ENCODE measurements at regions not wholly inside any gene's neighbourhood (a gene's known extent, or its start where the extent isn't known, plus 50 kb on each side); places are given as distances from the start of the nearest gene placed in this dataset.

GRCh38 chr16:66315210-66315825, 51.2 kb upstream of the CDH5 start:
- DNase-seq (ENCODE audit: low read depth in 4 of 4, low spot score in 3 of 4) = peak in 3 of 4 donors; percentile 61 to 72 (median 63)

- DNase-seq (ENCODE audit: low read depth in 4 of 4, low spot score in 3 of 4) = no peak
Observed at GRCh38 chr16:66311306-66311705, 55.2 kb upstream of the CDH5 start.

- DNase-seq (ENCODE audit: low read depth in 4 of 4, low spot score in 3 of 4) = no peak
Observed at GRCh38 chr16:66309215-66309807, 57.2 kb upstream of the CDH5 start.

DNA sequence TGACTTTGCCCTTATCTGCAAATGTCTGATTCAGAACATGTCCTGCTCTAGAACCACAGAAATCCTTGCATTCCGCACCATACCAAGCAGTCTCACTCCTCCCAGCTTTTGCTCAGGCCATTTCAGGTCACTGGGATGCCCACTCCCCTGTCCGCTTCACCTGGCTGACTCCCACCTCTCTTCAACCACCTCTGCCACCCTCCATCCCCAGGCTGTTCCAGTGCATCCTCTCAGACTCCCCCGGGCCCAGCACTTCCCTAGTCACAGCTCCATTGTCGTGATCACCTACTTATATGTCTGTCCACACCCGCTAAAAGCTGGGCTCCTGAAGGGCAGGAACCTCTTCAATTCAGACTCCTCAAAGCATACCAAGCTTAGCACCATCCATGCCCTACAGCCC, 58.4 kb upstream of the CDH5 start:
- DNase-seq (ENCODE audit: low read depth in 4 of 4, low spot score in 3 of 4) = no peak

DNA sequence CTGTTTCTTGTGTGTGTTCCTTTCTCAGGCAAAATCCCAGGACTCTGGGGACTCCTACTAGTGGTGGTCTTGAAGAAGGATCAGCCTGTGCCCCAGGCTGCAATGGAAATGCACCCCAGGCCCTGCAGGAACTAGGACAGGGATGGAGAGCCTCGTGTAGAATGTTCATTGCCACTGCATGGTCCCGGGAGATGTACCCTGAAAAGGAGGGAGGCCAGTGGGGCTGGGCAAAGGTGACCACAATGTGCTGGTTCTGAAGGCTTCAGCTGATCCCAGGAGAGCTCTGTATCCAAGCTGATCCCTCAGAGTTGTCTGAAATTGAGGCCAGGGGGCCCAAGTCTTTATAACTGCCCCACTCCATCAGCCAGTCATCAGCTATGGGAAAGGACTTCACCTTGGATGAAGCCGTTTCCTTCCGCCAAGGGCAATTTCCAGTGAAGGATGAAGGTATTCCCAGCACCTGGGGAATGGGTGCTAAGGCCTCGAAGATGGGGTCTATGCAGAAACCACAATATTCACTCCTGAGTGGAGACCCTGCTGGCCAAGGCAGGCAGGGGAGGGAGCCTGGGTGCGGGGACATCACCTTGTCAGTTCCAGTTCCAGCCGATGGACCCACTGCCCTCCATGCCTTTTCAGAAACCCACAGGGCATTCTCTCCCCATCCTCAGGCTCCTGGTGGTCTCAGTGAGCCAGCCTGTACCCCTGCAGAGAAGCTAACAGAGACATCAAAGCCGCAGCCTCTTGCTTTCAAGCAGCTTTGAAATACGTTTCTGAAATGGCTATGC, 59.9 kb upstream of the CDH5 start:
- DNase-seq (ENCODE audit: low read depth in 4 of 4, low spot score in 3 of 4) = no peak

GRCh38 chr16:66304961-66305360, 61.5 kb upstream of the CDH5 start:
- no peak for DNase-seq (ENCODE audit: low read depth in 4 of 4, low spot score in 3 of 4)

DNA sequence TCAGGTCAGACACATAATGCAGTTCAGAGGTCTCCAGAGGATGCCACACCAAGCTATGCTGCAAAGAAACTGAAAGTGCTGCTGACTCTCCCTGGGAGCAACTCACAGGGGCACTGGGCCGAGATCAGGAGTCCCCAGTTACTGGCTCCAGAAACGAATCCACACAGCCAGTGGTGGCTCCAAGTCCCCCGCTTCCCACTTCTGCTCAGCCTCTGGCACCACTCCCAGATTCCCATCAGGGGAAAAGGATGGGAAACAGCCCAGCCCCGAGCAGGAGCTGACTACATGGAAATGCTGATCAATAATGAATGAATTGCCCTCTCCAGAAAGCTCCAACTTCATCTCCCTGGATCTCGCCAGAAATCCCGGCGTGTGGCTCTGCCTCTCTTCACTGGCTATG, 62.3 kb upstream of the CDH5 start:
- no peak for DNase-seq (ENCODE audit: low read depth in 4 of 4, low spot score in 3 of 4)

GRCh38 chr16:66300501-66300900, 66.0 kb upstream of the CDH5 start:
- DNase-seq (ENCODE audit: low read depth in 4 of 4, low spot score in 3 of 4) = no peak

- DNase-seq (ENCODE audit: low read depth in 4 of 4, low spot score in 3 of 4) = no peak
Observed at GRCh38 chr16:66300037-66300436, 66.5 kb upstream of the CDH5 start.

DNA sequence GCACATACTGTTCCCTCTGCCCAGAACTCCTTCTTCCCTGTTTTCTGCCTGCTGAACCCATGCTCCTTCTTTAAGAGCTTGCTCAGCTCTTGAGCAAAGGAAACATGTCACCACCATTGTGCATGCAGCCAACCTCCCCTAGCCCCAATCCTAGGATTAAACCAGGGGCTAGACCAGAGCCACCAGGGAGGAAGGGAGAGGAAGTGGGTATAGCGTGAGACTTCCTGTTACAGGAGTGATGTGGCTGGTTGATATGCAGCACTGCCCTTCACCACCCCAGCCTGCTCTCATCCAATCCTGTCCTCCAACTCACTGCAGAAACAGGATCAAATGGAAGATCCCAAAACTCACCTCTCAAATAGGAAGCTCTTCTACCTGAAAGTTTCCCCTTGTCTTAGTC, 67.1 kb upstream of the CDH5 start:
- no peak for DNase-seq (ENCODE audit: low read depth in 4 of 4, low spot score in 3 of 4)

GRCh38 chr16:66298571-66299120, 67.8 kb upstream of the CDH5 start:
- no peak for DNase-seq (ENCODE audit: low read depth in 4 of 4, low spot score in 3 of 4)

GRCh38 chr16:66298006-66298405, 68.5 kb upstream of the CDH5 start:
- no peak for DNase-seq (ENCODE audit: low read depth in 4 of 4, low spot score in 3 of 4)

GRCh38 chr16:66296591-66296990, 69.9 kb upstream of the CDH5 start:
- no peak for DNase-seq (ENCODE audit: low read depth in 4 of 4, low spot score in 3 of 4)

DNA sequence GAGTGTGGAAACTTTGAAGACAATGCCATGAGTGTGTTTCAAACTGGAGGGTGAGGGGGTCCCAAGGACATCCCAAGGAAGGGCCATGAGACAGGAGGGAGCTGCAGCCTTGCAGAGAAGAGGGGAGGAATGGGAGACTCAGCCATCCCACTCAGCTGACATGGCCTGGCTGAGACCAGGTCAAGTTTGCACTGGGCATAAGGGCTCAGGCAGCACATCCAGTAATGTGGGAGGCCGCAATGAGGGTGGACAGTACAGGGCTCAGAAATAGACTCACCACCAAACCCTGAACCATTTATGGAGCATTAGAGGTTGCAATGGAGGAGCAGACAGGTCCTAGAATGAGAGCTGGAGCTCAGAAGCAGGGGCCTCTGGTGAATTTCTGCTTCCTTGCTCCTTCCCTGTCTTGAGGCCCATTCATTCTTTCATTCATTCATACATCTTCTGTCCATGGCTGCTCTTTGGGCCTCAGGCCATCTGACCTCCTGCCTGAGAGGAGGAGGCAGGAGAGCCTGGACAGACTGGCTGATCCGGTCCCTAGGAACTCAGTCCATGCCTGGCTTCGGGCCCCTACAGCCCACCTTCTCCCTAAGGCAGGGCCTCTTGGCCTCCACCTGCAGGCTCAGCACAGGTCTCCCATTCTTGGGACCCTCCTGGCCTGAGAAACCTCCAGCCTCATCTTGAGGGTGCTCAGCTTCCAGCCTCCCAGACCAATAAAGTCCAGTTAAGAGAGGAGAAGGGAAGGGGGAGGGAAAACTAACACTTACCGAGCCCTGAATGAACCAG, 70.5 kb upstream of the CDH5 start:
- no peak for DNase-seq (ENCODE audit: low read depth in 4 of 4, low spot score in 3 of 4)

- no peak for DNase-seq (ENCODE audit: low read depth in 4 of 4, low spot score in 3 of 4)
Observed at GRCh38 chr16:66295213-66295612, 71.3 kb upstream of the CDH5 start.

DNA sequence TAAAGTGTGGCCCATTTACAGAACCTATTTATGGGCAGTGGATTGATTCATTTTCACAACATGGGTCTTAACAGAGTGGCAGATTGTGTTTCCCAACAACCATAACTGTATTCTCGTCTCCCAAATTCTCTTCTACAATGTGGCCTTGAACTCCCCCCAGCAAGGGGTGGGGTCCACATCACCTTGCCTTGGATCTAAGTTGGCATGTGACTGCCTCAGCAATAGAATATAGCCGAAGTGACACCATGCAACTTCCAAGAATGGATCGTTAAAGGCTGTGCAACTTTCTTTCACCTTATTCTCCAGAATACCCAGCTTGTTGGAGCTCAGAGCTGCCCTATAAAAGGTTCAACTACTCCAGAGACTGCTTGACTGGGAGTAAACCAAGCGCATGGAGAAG, 72.0 kb upstream of the CDH5 start:
- DNase-seq (ENCODE audit: low read depth in 4 of 4, low spot score in 3 of 4) = no peak

GRCh38 chr16:66293932-66294331, 72.6 kb upstream of the CDH5 start:
- DNase-seq (ENCODE audit: low read depth in 4 of 4, low spot score in 3 of 4) = no peak

DNA sequence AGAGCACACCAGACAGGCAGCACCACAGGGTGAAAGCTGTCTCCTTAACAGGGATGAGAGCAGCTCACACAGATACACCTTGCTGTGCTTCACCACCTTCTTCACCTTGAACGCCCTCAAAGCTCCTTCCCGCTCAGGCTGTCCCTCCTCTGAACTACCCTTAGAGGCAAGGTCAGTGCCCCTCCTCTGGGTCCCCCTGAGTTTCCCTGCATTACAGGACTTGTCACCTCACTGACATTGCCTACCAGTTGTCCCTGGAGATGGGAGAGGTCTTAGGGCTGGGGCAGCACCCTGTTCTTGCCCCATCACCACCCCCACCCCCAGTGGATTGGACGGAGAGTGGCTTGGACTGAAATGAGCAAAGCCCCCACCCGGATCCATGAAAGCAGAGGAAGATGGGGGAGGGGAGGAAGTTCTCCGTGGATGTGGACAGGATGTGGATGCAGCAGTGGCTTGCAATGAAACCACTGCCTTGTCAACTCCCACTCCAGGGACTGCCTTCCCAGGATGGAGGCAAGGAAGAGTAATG, 73.2 kb upstream of the CDH5 start:
- no peak for DNase-seq (ENCODE audit: low read depth in 4 of 4, low spot score in 3 of 4)

DNA sequence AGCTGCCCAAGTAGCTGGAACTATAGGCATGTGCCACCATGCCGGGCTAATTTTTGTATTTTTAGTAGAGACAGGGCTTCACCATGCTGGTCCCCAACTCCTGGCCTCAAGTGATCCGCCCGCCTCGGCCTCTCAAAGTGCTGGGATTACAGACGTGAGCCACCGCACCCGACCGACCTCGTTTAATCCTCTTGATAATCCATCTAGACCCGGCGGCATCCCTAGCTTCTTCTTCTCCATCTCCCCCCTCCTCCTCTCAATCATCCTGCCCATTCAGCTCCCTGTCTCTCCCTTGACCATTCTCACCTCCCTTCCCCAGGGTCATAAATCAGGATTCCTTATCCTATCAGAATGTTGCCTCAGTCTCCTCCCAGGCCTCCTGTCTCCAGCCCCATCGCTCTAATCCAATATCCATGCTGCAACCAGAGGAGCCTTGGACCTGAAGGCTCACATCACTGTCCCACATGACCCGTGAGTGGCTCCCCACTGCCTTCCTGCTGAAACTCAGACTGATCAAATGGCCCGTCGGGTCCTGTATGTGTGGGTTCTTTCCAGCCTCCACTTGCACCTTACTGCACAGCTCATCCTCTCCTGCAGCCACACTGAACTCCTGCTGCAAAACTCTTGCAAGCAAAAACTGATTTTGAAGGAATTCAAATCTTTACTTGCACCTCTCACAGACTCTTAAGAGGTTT, 74.1 kb upstream of the CDH5 start:
- DNase-seq (ENCODE audit: low read depth in 4 of 4, low spot score in 3 of 4) = no peak

- no peak for DNase-seq (ENCODE audit: low read depth in 4 of 4, low spot score in 3 of 4)
Observed at GRCh38 chr16:66291833-66292232, 74.7 kb upstream of the CDH5 start.
